Heart right ventricle (tissue), 16 donors: ENCODE measurements at regions not wholly inside any gene's neighbourhood (a gene's known extent, or its start where the extent isn't known, plus 50 kb on each side); places are given as distances from the start of the nearest gene placed in this dataset.

Source experiments
- ATAC-seq, 8 donors: fragments of 200-7000 bp; cut with Tn5 transposase; one replicate each; pipeline ENCODE4 v1.9.1; 2020; ENCODE audit warnings: mild to moderate bottlenecking in 8 of 8, moderate library complexity in 8 of 8, moderate number of reproducible peaks in 1 of 8
- DNase-seq, 2 donors: peaks; one replicate each; pipeline ENCODE4 v3.0.0-alpha.2; 2020
- H3K27ac ChIP-seq, 10 donors: fragments of 200-600 bp; sonication (generic) in 2 of 10; one replicate each; pipeline versions ENCODE4 v1.5.0 to v1.8.0; 2020 to 2022; ENCODE audit warnings: mild to moderate bottlenecking in 3 of 10
- H3K27me3 ChIP-seq, 7 donors: fragments of 200-600 bp; one replicate each; pipeline ENCODE4 v1.8.0; 2021 to 2022; ENCODE audit warnings: mild to moderate bottlenecking in 2 of 7
- H3K36me3 ChIP-seq, 9 donors: fragments of 200-600 bp; sonication (generic) in 1 of 9; one replicate each; pipeline versions ENCODE4 v1.5.0 to v1.8.0; 2020 to 2022; ENCODE audit warnings: mild to moderate bottlenecking in 2 of 9
- H3K4me1 ChIP-seq, 9 donors: fragments of 200-600 bp; sonication (generic) in 1 of 9; one replicate each; pipeline versions ENCODE4 v1.5.0 to v1.8.0; 2020 to 2022; ENCODE audit warnings: mild to moderate bottlenecking in 4 of 9
- H3K4me3 ChIP-seq, 10 donors: fragments of 200-600 bp; sonication (generic) in 2 of 10; one replicate each; pipeline versions ENCODE4 v1.5.0 to v1.8.0; 2020 to 2022; ENCODE audit warnings: mild to moderate bottlenecking in 7 of 10, moderate library complexity in 2 of 10
- H3K9me3 ChIP-seq, 11 donors: fragments of 200-600 bp in 10 of 11; sonication (generic) in 2 of 11; one replicate each; pipeline versions ENCODE4 v1.5.0 to v1.8.0; 2013 to 2022; ENCODE audit warnings: mild to moderate bottlenecking in 2 of 11, control low read depth in 1 of 11, moderate library complexity in 1 of 11
- CTCF ChIP-seq, 9 donors: fragments of 200-600 bp; sonication (generic) in 2 of 9; IDR thresholded peaks; one replicate each; pipeline versions ENCODE4 v1.5.0 to v1.8.0; 2021 to 2022; ENCODE audit warnings: antibody characterized with exemption in 9 of 9, mild to moderate bottlenecking in 5 of 9, moderate library complexity in 1 of 9
- WGBS, 2 donors: extraction: QIAGEN DNeasy Blood & Tissue Kit; methylation state at CpG; one replicate each; pipeline ENCODE4 v1.1.7; 2013; ENCODE audit warnings: inconsistent platforms in 1 of 2; 5-methylcytosine and 5-hydroxymethylcytosine counted together
- intact Hi-C, 10 donors: fragments of 100-400 bp; cut with DNase I; formaldehyde crosslinking; loops; one replicate each; pipeline versions ENCODE4 v1.11.1 to v1.14.2; 2022
- donor health status: Arrhythmogenic right ventricular cardiomyopathy.
- donor health status: ischemic (EF 13 %, LVEDD 7.1; RV severe dilation, severe dysfunction).
- donor health status: healthy with polysubstance abuse.
- donor health status: DM: no; HTN: yes; CAD: no.
- donor health status: DM: no; HTN: no; CAD: no.
- donor health status: ischemic (EF 25% LVEDD 6.9; RV normal size, moderate dysfunction).
- donor health status: ischemic (EF 25% LVEDD 5.7; RV mildly dilated, moderate dysfunction).
- donor health status: healthy.
- donor health status: DM: yes; HTN: yes; CAD: no.
- donor health status: Ischemic cardiomyopathy.
- donor health status: ischemic (EF 35%, LVEDD 5.7; RV mildly dilated, moderate dysfunction).
- donor health status: nonischemic (EF 11% LVEDD 7.7; RV severe dilation, severe dysfunction).
- donor health status: DM: yes; HTN: yes; CAD: no.
- donor health status: PGD.
- donor health status: ischemic (EF 29% LVEDD 5.4; RV normal size, mild dysfunction).
- donor health status: nonischemic (EF 23%, LVEDD 6.1; RV moderate dilation, normal function).

- DNase-seq (no peak), ATAC-seq (no peak)
- H3K36me3 ChIP-seq, result no peaks in the 10 kb centered on the region
- H3K27me3 ChIP-seq, result peaks cover 0 to 14% (median 0%) of the 10 kb centered on the region in 7 donors
- intact Hi-C loops, result no loop called here
- peaks cover 0 to 23% (median 11%) of the 10 kb centered on the region in 11 donors for H3K9me3 ChIP-seq
- TF ChIP-seq CTCF (IDR thresholded peaks at IDR 0.05), result no peak
- H3K4me3 ChIP-seq, result no peak overlapping the region
- 73 to 90% methylated on average over 7 of the region's 7 CpGs for WGBS, 2 donors
- H3K4me1 ChIP-seq, result no peaks in the 10 kb centered on the region
- no peak overlapping the region for H3K27ac ChIP-seq
These were observed 367.3 kb upstream of the SALL3 start for GRCh38 chr18:78612318-78612717.

- no peaks in the 10 kb centered on the region for H3K4me1 ChIP-seq
- H3K4me3 ChIP-seq, result no peak overlapping the region
- DNase-seq (no peak), ATAC-seq (no peak)
- H3K9me3 ChIP-seq, result peaks cover 0 to 24% (median 11%) of the 10 kb centered on the region in 11 donors
- no peaks in the 10 kb centered on the region for H3K36me3 ChIP-seq
- intact Hi-C loops, result no loop called here
- WGBS, 2 donors, result 82 to 86% methylated on average over 13 of the region's 13 CpGs
- TF ChIP-seq CTCF (IDR thresholded peaks at IDR 0.05), result no peak
- H3K27ac ChIP-seq, result no peak overlapping the region
- peaks cover 0 to 9% (median 0%) of the 10 kb centered on the region in 7 donors for H3K27me3 ChIP-seq
These were observed 366.8 kb upstream of the SALL3 start for GRCh38 chr18:78612801-78613200.

- intact Hi-C loops, result no loop called here
These were observed 360.9 kb upstream of the SALL3 start for GRCh38 chr18:78618726-78619125.

GRCh38 chr18:78619854-78620253 is 359.8 kb upstream of the SALL3 start:
- intact Hi-C loops, result no loop called here
- no peaks in the 10 kb centered on the region for H3K36me3 ChIP-seq
- H3K4me1 ChIP-seq, result no peaks in the 10 kb centered on the region
- H3K27ac ChIP-seq, result no peak overlapping the region
- H3K27me3 ChIP-seq, result peaks cover 0 to 17% (median 7%) of the 10 kb centered on the region in 7 donors
- 53 to 58% methylated on average over 13 of the region's 13 CpGs for WGBS, 2 donors
- peaks cover 0 to 26% (median 11%) of the 10 kb centered on the region in 11 donors for H3K9me3 ChIP-seq
- no peak for TF ChIP-seq CTCF (IDR thresholded peaks at IDR 0.05)
- no peak for ATAC-seq
- no peak for DNase-seq
- H3K4me3 ChIP-seq, result no peak overlapping the region

More at GRCh38 chr18:78618726-78619125, 360.9 kb upstream of the SALL3 start:
- H3K4me1 ChIP-seq, result no peaks in the 10 kb centered on the region
- WGBS, 2 donors, result 85 to 89% methylated on average over 4 of the region's 4 CpGs
- H3K36me3 ChIP-seq, result no peaks in the 10 kb centered on the region
- H3K9me3 ChIP-seq, result peaks cover 0 to 26% (median 11%) of the 10 kb centered on the region in 11 donors
- no peak for ATAC-seq
- TF ChIP-seq CTCF (IDR thresholded peaks at IDR 0.05), result no peak
- no peak for DNase-seq
- H3K4me3 ChIP-seq, result no peak overlapping the region
- H3K27me3 ChIP-seq, result peaks cover 0 to 10% (median 2%) of the 10 kb centered on the region in 7 donors
- no peak overlapping the region for H3K27ac ChIP-seq
